Endothelial cell of umbilical vein (primary cell): ENCODE measurements at regions not wholly inside any gene's neighbourhood (a gene's known extent, or its start where the extent isn't known, plus 50 kb on each side); places are given as distances from the start of the nearest gene placed in this dataset.

Experiments
- EZH2 ChIP-seq: IDR thresholded peaks from 2 replicates; pipeline ENCODE4 v1.6.1; 2012; ENCODE audit warnings: borderline replicate concordance, low read depth, mild to moderate bottlenecking, moderate library complexity, low read length, inconsistent platforms; ENCODE audit not compliant: severe bottlenecking
- JUN ChIP-seq: IDR thresholded peaks from 2 replicates; pipeline ENCODE4 v1.6.1; 2011; ENCODE audit warnings: borderline replicate concordance, low read depth; ENCODE audit not compliant: insufficient read length, insufficient read depth
- POLR2A ChIP-seq: IDR thresholded peaks from 2 replicates; pipeline ENCODE4 v1.6.1; 2012; ENCODE audit warnings: low read depth, mild to moderate bottlenecking, control low read depth, low read length
- POLR2AphosphoS5 ChIP-seq: IDR thresholded peaks from 2 replicates; pipeline ENCODE4 v1.6.1; 2012; ENCODE audit warnings: low read depth, mild to moderate bottlenecking, control low read depth, low read length, moderate library complexity; ENCODE audit not compliant: insufficient read depth
- TF ChIP-seq, protein P1 (sequence below), 2 donors: IDR thresholded peaks; 1 replicate in 1 of 2; 2 replicates in 1 of 2; pipeline ENCODE4 v1.5.1; 2011; ENCODE audit warnings: low read length in 2 of 2, mild to moderate bottlenecking in 2 of 2, moderate library complexity in 2 of 2, control low read depth in 1 of 2, inconsistent platforms in 1 of 2, low read depth in 1 of 2; ENCODE audit not compliant: insufficient read depth in 1 of 2; ENCODE audit errors: extremely low read depth in 1 of 2

DNA sequence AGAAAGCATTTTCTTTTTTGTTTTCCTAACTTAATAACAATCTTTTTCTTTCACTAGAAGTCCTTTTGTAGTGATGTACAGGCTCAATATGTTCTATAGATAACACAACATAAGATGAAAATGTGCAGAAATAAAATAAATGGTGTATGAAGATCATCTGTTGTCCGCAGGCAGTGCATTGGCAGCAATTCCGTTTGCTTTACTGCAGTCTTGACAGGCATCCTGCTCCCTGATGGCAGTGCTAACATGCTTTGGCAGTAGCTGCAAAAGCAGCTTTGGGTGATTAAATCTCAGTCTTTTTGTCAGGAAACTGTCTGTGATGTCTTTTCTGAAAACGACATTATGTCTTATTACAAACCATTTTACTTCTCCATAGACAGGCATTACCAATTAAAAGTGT lies 131.4 kb downstream of the TRAM1L1 start:
- TF ChIP-seq EZH2 (no peak), JUN (no peak), POLR2A (no peak), POLR2AphosphoS5 (no peak)
- TF ChIP-seq, protein P1, sequence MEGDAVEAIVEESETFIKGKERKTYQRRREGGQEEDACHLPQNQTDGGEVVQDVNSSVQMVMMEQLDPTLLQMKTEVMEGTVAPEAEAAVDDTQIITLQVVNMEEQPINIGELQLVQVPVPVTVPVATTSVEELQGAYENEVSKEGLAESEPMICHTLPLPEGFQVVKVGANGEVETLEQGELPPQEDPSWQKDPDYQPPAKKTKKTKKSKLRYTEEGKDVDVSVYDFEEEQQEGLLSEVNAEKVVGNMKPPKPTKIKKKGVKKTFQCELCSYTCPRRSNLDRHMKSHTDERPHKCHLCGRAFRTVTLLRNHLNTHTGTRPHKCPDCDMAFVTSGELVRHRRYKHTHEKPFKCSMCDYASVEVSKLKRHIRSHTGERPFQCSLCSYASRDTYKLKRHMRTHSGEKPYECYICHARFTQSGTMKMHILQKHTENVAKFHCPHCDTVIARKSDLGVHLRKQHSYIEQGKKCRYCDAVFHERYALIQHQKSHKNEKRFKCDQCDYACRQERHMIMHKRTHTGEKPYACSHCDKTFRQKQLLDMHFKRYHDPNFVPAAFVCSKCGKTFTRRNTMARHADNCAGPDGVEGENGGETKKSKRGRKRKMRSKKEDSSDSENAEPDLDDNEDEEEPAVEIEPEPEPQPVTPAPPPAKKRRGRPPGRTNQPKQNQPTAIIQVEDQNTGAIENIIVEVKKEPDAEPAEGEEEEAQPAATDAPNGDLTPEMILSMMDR (IDR thresholded peaks at IDR 0.05; ENCODE audit: extremely low read depth in 1 of 2, insufficient read depth in 1 of 2, low read depth in 1 of 2, low read length in 2 of 2): no peak
